ENCODE measurements at regions not wholly inside any gene's neighbourhood (a gene's known extent, or its start where the extent isn't known, plus 50 kb on each side); places are given as distances from the start of the nearest gene placed in this dataset.

GRCh38 chr1:177480741-177481305 is 310.1 kb downstream of the BRINP2 start (continued):
- TF ChIP-seq, protein P1, sequence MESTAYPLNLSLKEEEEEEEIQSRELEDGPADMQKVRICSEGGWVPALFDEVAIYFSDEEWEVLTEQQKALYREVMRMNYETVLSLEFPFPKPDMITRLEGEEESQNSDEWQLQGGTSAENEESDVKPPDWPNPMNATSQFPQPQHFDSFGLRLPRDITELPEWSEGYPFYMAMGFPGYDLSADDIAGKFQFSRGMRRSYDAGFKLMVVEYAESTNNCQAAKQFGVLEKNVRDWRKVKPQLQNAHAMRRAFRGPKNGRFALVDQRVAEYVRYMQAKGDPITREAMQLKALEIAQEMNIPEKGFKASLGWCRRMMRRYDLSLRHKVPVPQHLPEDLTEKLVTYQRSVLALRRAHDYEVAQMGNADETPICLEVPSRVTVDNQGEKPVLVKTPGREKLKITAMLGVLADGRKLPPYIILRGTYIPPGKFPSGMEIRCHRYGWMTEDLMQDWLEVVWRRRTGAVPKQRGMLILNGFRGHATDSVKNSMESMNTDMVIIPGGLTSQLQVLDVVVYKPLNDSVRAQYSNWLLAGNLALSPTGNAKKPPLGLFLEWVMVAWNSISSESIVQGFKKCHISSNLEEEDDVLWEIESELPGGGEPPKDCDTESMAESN (CRISPR knock-in tag; conservative IDR thresholded peaks at IDR 0.05): no peak
- TF ChIP-seq ZNF350 (CRISPR knock-in tag; IDR thresholded peaks at IDR 0.05; ENCODE audit: borderline replicate concordance, low read depth): no peak

DNA sequence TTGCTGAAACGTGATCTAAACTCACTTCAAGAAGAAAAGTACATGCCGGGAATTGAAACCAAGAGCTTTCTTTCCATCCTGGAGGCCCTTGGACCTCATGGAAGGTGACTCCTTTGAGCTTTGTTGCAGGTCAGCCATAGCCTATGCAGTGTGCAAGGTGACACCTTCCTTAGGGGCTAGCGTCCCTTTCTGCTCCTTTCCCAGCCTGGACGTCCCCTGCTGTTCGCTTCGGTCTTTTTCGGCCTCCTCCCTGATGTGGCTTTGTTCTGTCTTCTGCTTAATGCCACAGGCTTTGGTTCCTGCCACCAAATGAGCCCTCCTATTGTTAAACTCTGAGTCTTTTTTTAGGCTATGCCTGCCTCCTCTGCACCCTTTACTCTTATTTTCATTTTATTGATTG is 308.8 kb downstream of the BRINP2 start:
- H3K79me2 ChIP-seq (ENCODE audit: insufficient read depth, low read length): no peaks in the 10 kb centered on the region
- TF ChIP-seq, protein P2, sequence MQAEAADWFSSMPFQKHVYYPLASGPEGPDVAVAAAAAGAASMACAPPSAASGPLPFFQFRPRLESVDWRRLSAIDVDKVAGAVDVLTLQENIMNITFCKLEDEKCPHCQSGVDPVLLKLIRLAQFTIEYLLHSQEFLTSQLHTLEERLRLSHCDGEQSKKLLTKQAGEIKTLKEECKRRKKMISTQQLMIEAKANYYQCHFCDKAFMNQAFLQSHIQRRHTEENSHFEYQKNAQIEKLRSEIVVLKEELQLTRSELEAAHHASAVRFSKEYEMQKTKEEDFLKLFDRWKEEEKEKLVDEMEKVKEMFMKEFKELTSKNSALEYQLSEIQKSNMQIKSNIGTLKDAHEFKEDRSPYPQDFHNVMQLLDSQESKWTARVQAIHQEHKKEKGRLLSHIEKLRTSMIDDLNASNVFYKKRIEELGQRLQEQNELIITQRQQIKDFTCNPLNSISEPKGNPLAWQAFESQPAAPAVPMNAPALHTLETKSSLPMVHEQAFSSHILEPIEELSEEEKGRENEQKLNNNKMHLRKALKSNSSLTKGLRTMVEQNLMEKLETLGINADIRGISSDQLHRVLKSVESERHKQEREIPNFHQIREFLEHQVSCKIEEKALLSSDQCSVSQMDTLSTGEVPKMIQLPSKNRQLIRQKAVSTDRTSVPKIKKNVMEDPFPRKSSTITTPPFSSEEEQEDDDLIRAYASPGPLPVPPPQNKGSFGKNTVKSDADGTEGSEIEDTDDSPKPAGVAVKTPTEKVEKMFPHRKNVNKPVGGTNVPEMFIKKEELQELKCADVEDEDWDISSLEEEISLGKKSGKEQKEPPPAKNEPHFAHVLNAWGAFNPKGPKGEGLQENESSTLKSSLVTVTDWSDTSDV (CRISPR knock-in tag; IDR thresholded peaks at IDR 0.05): no peak
- TF ChIP-seq RFX1 (IDR thresholded peaks at IDR 0.05): no peak
- no peak for TF ChIP-seq TOPORS (CRISPR knock-in tag; IDR thresholded peaks at IDR 0.05)
- no peak for TF ChIP-seq HNRNPL (IDR thresholded peaks at IDR 0.05; ENCODE audit: low read depth, low read length)
- TF ChIP-seq, protein P3, sequence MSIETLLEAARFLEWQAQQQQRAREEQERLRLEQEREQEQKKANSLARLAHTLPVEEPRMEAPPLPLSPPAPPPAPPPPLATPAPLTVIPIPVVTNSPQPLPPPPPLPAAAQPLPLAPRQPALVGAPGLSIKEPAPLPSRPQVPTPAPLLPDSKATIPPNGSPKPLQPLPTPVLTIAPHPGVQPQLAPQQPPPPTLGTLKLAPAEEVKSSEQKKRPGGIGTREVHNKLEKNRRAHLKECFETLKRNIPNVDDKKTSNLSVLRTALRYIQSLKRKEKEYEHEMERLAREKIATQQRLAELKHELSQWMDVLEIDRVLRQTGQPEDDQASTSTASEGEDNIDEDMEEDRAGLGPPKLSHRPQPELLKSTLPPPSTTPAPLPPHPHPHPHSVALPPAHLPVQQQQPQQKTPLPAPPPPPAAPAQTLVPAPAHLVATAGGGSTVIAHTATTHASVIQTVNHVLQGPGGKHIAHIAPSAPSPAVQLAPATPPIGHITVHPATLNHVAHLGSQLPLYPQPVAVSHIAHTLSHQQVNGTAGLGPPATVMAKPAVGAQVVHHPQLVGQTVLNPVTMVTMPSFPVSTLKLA (IDR thresholded peaks at IDR 0.05): no peak
- no peak for TF ChIP-seq EEA1 (CRISPR knock-in tag; IDR thresholded peaks at IDR 0.05; ENCODE audit: borderline replicate concordance)
- TF ChIP-seq ZBTB20 (CRISPR knock-in tag; IDR thresholded peaks at IDR 0.05; ENCODE audit: borderline replicate concordance, low read depth): no peak
- TF ChIP-seq RXRA (CRISPR knock-in tag; IDR thresholded peaks at IDR 0.05): no peak
- FAIRE-seq: no peak
- H4K20me1 ChIP-seq (ENCODE audit: insufficient read depth, low read length): no peaks in the 10 kb centered on the region
- H3K9ac ChIP-seq (ENCODE audit: insufficient read depth, low read depth, low read length): no peak overlapping the region
- intact Hi-C loops (cut with micrococcal nuclease; ENCODE audit: unreplicated experiment): no loop called here
- H3K4me2 ChIP-seq (ENCODE audit: low read depth, low read length): no peak overlapping the region
- ATAC-seq: no peak
- ChIA-PET POLR2A (no interaction called here), CTCF (ENCODE audit: low intra/inter-chr PET ratio, low total read pairs) (no interaction called here)
- WGBS (ENCODE audit: low lambda C conversion rate): 23% methylated on average over 7 of the region's 7 CpGs
- H3K36me3 ChIP-seq (replicated peaks in 1 of 2; ENCODE audit: control insufficient read depth in 1 of 2, insufficient read depth in 2 of 2, low read length in 2 of 2): no peaks in the 10 kb centered on the region
- in situ Hi-C loops (cut with HindIII; ENCODE audit: extremely low pct_ligation_motif_present, low pct_unique_long_range_greater_than_20kb): no loop called here
- no peak for DNase-seq (ENCODE audit: low spot score)
- no peaks in the 10 kb centered on the region for H3K4me1 ChIP-seq (ENCODE audit: insufficient read depth, low read length)
- no peak overlapping the region for H3K4me3 ChIP-seq (replicated peaks in 1 of 3; ENCODE audit: insufficient read depth in 1 of 3, low read depth in 2 of 3, low read length in 3 of 3)
- no peaks in the 10 kb centered on the region for H3K27me3 ChIP-seq (ENCODE audit: control insufficient read depth in 1 of 2, insufficient read depth in 2 of 2, low read length in 2 of 2)
- H3K27ac ChIP-seq (ENCODE audit: extremely low read length, insufficient read depth, low read length): no peak overlapping the region
- no peaks in the 10 kb centered on the region for H3K9me3 ChIP-seq (ENCODE audit: low read length)
- BruUV-seq (replicated peaks): no TSS peak
- no peak overlapping the region for H2AFZ ChIP-seq (ENCODE audit: low read length)

Measured in HepG2 (cell line).